Upper lobe of left lung (tissue), 6 donors: ENCODE measurements at regions not wholly inside any gene's neighbourhood (a gene's known extent, or its start where the extent isn't known, plus 50 kb on each side); places are given as distances from the start of the nearest gene placed in this dataset.

Source experiments
- ATAC-seq, 2 donors: fragments of 200-7000 bp; cut with Tn5 transposase; one replicate each; pipeline ENCODE4 v1.9.1; 2022; ENCODE audit warnings: mild to moderate bottlenecking in 2 of 2, moderate library complexity in 2 of 2; ENCODE audit not compliant: low FRiP score in 2 of 2
- DNase-seq, 2 donors: peaks; one replicate each; pipeline ENCODE4 v3.0.0-alpha.2; 2019 to 2020
- H3K27ac ChIP-seq, 4 donors: fragments of 200-600 bp; sonication (generic); one replicate each; pipeline ENCODE4 v1.5.1; 2016 to 2019
- H3K27me3 ChIP-seq, 4 donors: fragments of 200-600 bp; sonication (generic); one replicate each; pipeline ENCODE4 v1.5.1; 2017 to 2019
- H3K36me3 ChIP-seq, 4 donors: fragments of 200-600 bp; sonication (generic); one replicate each; pipeline ENCODE4 v1.5.1; 2016 to 2019
- H3K4me1 ChIP-seq, 4 donors: fragments of 200-600 bp; sonication (generic); one replicate each; pipeline ENCODE4 v1.5.1; 2018 to 2019
- H3K4me3 ChIP-seq, 4 donors: fragments of 200-600 bp; sonication (generic); one replicate each; pipeline ENCODE4 v1.5.1; 2017 to 2019; ENCODE audit warnings: mild to moderate bottlenecking in 2 of 4, moderate library complexity in 1 of 4
- H3K9me3 ChIP-seq, 4 donors: fragments of 200-600 bp; sonication (generic); one replicate each; pipeline ENCODE4 v1.5.1; 2018 to 2019
- CTCF ChIP-seq, 6 experiments: fragments of 450-650 bp in 4 of 6; fragments of 200-600 bp in 2 of 6; sonication (generic) in 2 of 6; IDR thresholded peaks; one replicate each; pipeline ENCODE4 v1.5.1; 2016 to 2019; ENCODE audit warnings: antibody characterized with exemption in 6 of 6
- EP300 ChIP-seq, 4 donors: sonication (generic); formaldehyde crosslinking; IDR thresholded peaks; one replicate each; pipeline ENCODE4 v1.5.1; 2017; ENCODE audit warnings: antibody characterized with exemption in 4 of 4, control low read depth in 2 of 4
- POLR2A ChIP-seq, 4 donors: fragments of 450-650 bp; IDR thresholded peaks; one replicate each; pipeline ENCODE4 v1.5.1; 2016 to 2017; ENCODE audit warnings: antibody characterized with exemption in 4 of 4, mild to moderate bottlenecking in 2 of 4
- POLR2AphosphoS5 ChIP-seq, 2 donors: sonication (generic); formaldehyde crosslinking; IDR thresholded peaks; one replicate each; pipeline ENCODE4 v1.5.1; 2017; ENCODE audit warnings: antibody characterized with exemption in 2 of 2
- WGBS, 2 donors: methylation state at CpG; one replicate each; pipeline ENCODE4 v1.1.5; 2017 to 2018; 5-methylcytosine and 5-hydroxymethylcytosine counted together
- donor health status: DM: no; HTN: no; CAD: no; lungs with moderate emphysema.
- donor health status: DM: no; HTN: yes; CAD: no; lungs with severe emphysema.

GRCh38 chr14:38808734-38809455 is 294.1 kb downstream of the SEC23A start:
- Histone ChIP-seq H3K9me3 (no peaks in the 10 kb centered on the region), H3K27me3 (no peaks in the 10 kb centered on the region), H3K27ac (no peak overlapping the region), H3K4me3 (no peak overlapping the region), H3K36me3 (no peaks in the 10 kb centered on the region), H3K4me1 (no peaks in the 10 kb centered on the region)
- DNase-seq (no peak), ATAC-seq (no peak)
- WGBS, 2 donors = 87% methylated on average over 7 of the region's 7 CpGs
- no peak for TF ChIP-seq CTCF (IDR thresholded peaks at IDR 0.05)
- TF ChIP-seq EP300 (IDR thresholded peaks at IDR 0.05) = no peak
- TF ChIP-seq POLR2A (IDR thresholded peaks at IDR 0.05) = no peak
- TF ChIP-seq POLR2AphosphoS5 (IDR thresholded peaks at IDR 0.05) = no peak

GRCh38 chr14:38799671-38800070 is 303.4 kb downstream of the SEC23A start:
- no peak for ATAC-seq

GRCh38 chr14:38794677-38795076 is 308.4 kb downstream of the SEC23A start:
- ATAC-seq = no peak
- no peaks in the 10 kb centered on the region for H3K27me3 ChIP-seq
- H3K4me1 ChIP-seq = no peaks in the 10 kb centered on the region
- TF ChIP-seq CTCF (IDR thresholded peaks at IDR 0.05) (no peak), POLR2A (IDR thresholded peaks at IDR 0.05) (no peak), EP300 (IDR thresholded peaks at IDR 0.05) (no peak), POLR2AphosphoS5 (IDR thresholded peaks at IDR 0.05) (no peak)
- no peak for DNase-seq
- no peaks in the 10 kb centered on the region for H3K36me3 ChIP-seq
- no peak overlapping the region for H3K27ac ChIP-seq
- no peaks in the 10 kb centered on the region for H3K9me3 ChIP-seq
- no peak overlapping the region for H3K4me3 ChIP-seq

More at GRCh38 chr14:38799671-38800070, 303.4 kb downstream of the SEC23A start:
- no peak overlapping the region for H3K27ac ChIP-seq
- no peaks in the 10 kb centered on the region for H3K36me3 ChIP-seq
- 69 to 77% methylated on average over 2 of the region's 2 CpGs for WGBS, 2 donors
- no peak for DNase-seq
- no peaks in the 10 kb centered on the region for H3K4me1 ChIP-seq
- TF ChIP-seq CTCF (IDR thresholded peaks at IDR 0.05) (no peak), POLR2A (IDR thresholded peaks at IDR 0.05) (no peak), EP300 (IDR thresholded peaks at IDR 0.05) (no peak), POLR2AphosphoS5 (IDR thresholded peaks at IDR 0.05) (no peak)
- H3K27me3 ChIP-seq = no peaks in the 10 kb centered on the region
- H3K4me3 ChIP-seq = no peak overlapping the region
- H3K9me3 ChIP-seq = peaks cover 0 to 9% (median 4%) of the 10 kb centered on the region in 4 donors

GRCh38 chr14:38791862-38792261 is 311.2 kb downstream of the SEC23A start:
- Histone ChIP-seq H3K4me3 (no peak overlapping the region), H3K27ac (no peak overlapping the region), H3K9me3 (no peaks in the 10 kb centered on the region), H3K27me3 (no peaks in the 10 kb centered on the region), H3K4me1 (no peaks in the 10 kb centered on the region), H3K36me3 (no peaks in the 10 kb centered on the region)
- DNase-seq (no peak), ATAC-seq (no peak)
- TF ChIP-seq POLR2AphosphoS5 (IDR thresholded peaks at IDR 0.05) (no peak), POLR2A (IDR thresholded peaks at IDR 0.05) (no peak), CTCF (IDR thresholded peaks at IDR 0.05) (no peak), EP300 (IDR thresholded peaks at IDR 0.05) (no peak)
- 91 to 93% methylated on average over 3 of the region's 3 CpGs for WGBS, 2 donors

GRCh38 chr14:38790916-38791315 is 312.1 kb downstream of the SEC23A start:
- no peak for DNase-seq
- H3K36me3 ChIP-seq = no peaks in the 10 kb centered on the region
- WGBS, 2 donors = 71 to 89% methylated on average over 3 of the region's 3 CpGs
- no peak for ATAC-seq
- no peak overlapping the region for H3K4me3 ChIP-seq
- no peak overlapping the region for H3K27ac ChIP-seq
- no peaks in the 10 kb centered on the region for H3K4me1 ChIP-seq
- H3K9me3 ChIP-seq = no peaks in the 10 kb centered on the region
- H3K27me3 ChIP-seq = no peaks in the 10 kb centered on the region
- TF ChIP-seq POLR2A (IDR thresholded peaks at IDR 0.05) (no peak), EP300 (IDR thresholded peaks at IDR 0.05) (no peak), CTCF (IDR thresholded peaks at IDR 0.05) (no peak), POLR2AphosphoS5 (IDR thresholded peaks at IDR 0.05) (no peak)
